ENCODE measurements at regions not wholly inside any gene's neighbourhood (a gene's known extent, or its start where the extent isn't known, plus 50 kb on each side); places are given as distances from the start of the nearest gene placed in this dataset.

DNA sequence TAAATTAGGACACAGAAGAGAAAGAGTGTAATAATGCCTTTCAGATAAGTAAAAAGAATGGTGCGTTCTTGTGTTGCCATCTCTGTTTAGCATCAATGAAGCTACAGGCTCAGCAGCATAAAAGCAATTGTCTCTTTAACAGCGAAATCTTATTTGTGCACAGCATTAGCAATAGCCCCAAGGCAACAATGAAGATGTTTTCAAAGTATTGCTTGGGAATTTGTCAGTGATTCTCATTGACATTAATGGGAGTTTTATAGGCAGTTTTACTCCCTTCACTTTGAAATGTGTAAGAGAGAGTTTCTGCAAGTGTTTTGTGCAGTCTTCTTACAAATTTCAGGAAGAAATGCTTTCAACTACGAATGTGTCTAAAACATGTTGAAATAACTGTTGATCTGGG is 633.0 kb downstream of the TLL1 start:
- Histone ChIP-seq H3K27me3 (ENCODE audit: control insufficient read depth, low read length) (no peaks in the 10 kb centered on the region), H3K4me2 (ENCODE audit: low read length) (no peak overlapping the region), H3K79me2 (ENCODE audit: control insufficient read depth, low read length) (no peaks in the 10 kb centered on the region), H3K4me3 (ENCODE audit: low read length) (no peak overlapping the region), H3F3A (ENCODE audit: control insufficient read depth, insufficient read depth) (no peaks in the 10 kb centered on the region), H3K4me1 (ENCODE audit: control insufficient read depth, low read length) (no peaks in the 10 kb centered on the region), H3K9me3 (ENCODE audit: control insufficient read depth, insufficient read depth, low read length) (no peaks in the 10 kb centered on the region), H4K20me1 (ENCODE audit: control insufficient read depth, insufficient read depth, low read depth, low read length) (no peaks in the 10 kb centered on the region), H3K9me2 (replicated peaks; ENCODE audit: control insufficient read depth, low read length) (no peaks in the 10 kb centered on the region), H3K36me3 (ENCODE audit: control insufficient read depth, low read length) (no peaks in the 10 kb centered on the region), H3K27ac (ENCODE audit: low read depth, low read length) (no peak overlapping the region)
- TF ChIP-seq EZH2phosphoT487 (IDR thresholded peaks at IDR 0.05; ENCODE audit: borderline replicate concordance, low read length) = no peak
- no peak for TF ChIP-seq CTCF (IDR thresholded peaks at IDR 0.05; ENCODE audit: low read depth, low read length, poor library complexity, severe bottlenecking)

- Histone ChIP-seq H3K27me3 (ENCODE audit: control insufficient read depth, low read length) (no peaks in the 10 kb centered on the region), H3K9me3 (ENCODE audit: control insufficient read depth, insufficient read depth, low read length) (no peaks in the 10 kb centered on the region), H3K9me2 (replicated peaks; ENCODE audit: control insufficient read depth, low read length) (no peaks in the 10 kb centered on the region; the same call in 1 of the 2 replicates), H3F3A (ENCODE audit: control insufficient read depth, insufficient read depth) (no peaks in the 10 kb centered on the region), H3K4me1 (ENCODE audit: control insufficient read depth, low read length) (no peaks in the 10 kb centered on the region), H4K20me1 (ENCODE audit: control insufficient read depth, insufficient read depth, low read depth, low read length) (no peaks in the 10 kb centered on the region), H3K79me2 (ENCODE audit: control insufficient read depth, low read length) (no peaks in the 10 kb centered on the region), H3K27ac (ENCODE audit: low read depth, low read length) (no peak overlapping the region), H3K36me3 (ENCODE audit: control insufficient read depth, low read length) (no peaks in the 10 kb centered on the region), H3K4me2 (ENCODE audit: low read length) (no peak overlapping the region), H3K4me3 (ENCODE audit: low read length) (no peak overlapping the region)
- no peak for TF ChIP-seq CTCF (IDR thresholded peaks at IDR 0.05; ENCODE audit: low read depth, low read length, poor library complexity, severe bottlenecking)
- no peak for TF ChIP-seq EZH2phosphoT487 (IDR thresholded peaks at IDR 0.05; ENCODE audit: borderline replicate concordance, low read length)
Observed at GRCh38 chr4:166512267-166512666, 639.2 kb downstream of the TLL1 start.

DNA sequence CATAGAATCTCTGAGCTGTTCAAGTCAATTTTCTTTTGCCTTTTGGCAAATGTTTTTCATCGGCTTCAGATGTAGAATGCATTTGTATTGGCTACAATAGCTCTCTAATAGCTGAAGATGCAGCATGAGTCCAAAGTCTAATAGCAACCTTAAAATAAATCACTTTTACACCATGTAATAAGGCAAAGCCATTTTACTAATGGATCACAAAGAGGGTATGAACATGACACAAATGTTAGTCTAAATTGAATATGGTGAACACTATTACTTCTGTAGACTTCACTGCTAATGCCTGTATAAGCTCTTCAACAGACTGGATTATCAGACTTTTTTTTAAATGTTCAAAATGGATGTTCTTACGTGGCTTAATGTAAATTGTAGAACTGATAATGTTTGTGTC is 645.3 kb downstream of the TLL1 start:
- Histone ChIP-seq H3K9me2 (replicated peaks; ENCODE audit: control insufficient read depth, low read length) (no peaks in the 10 kb centered on the region; the same call in 1 of the 2 replicates), H3K79me2 (ENCODE audit: control insufficient read depth, low read length) (no peaks in the 10 kb centered on the region), H3F3A (ENCODE audit: control insufficient read depth, insufficient read depth) (no peaks in the 10 kb centered on the region), H3K4me3 (ENCODE audit: low read length) (no peak overlapping the region), H4K20me1 (ENCODE audit: control insufficient read depth, insufficient read depth, low read depth, low read length) (no peaks in the 10 kb centered on the region), H3K9me3 (ENCODE audit: control insufficient read depth, insufficient read depth, low read length) (no peaks in the 10 kb centered on the region), H3K27ac (ENCODE audit: low read depth, low read length) (no peak overlapping the region), H3K4me1 (ENCODE audit: control insufficient read depth, low read length) (no peaks in the 10 kb centered on the region), H3K4me2 (ENCODE audit: low read length) (no peak overlapping the region), H3K36me3 (ENCODE audit: control insufficient read depth, low read length) (no peaks in the 10 kb centered on the region), H3K27me3 (ENCODE audit: control insufficient read depth, low read length) (no peaks in the 10 kb centered on the region)
- no peak for TF ChIP-seq EZH2phosphoT487 (IDR thresholded peaks at IDR 0.05; ENCODE audit: borderline replicate concordance, low read length)
- no peak for TF ChIP-seq CTCF (IDR thresholded peaks at IDR 0.05; ENCODE audit: low read depth, low read length, poor library complexity, severe bottlenecking)

- Histone ChIP-seq H3K79me2 (ENCODE audit: control insufficient read depth, low read length) (no peaks in the 10 kb centered on the region), H3K4me2 (ENCODE audit: low read length) (no peak overlapping the region), H3K4me1 (ENCODE audit: control insufficient read depth, low read length) (no peaks in the 10 kb centered on the region), H3K4me3 (ENCODE audit: low read length) (no peak overlapping the region), H3K36me3 (ENCODE audit: control insufficient read depth, low read length) (no peaks in the 10 kb centered on the region), H3K9me3 (ENCODE audit: control insufficient read depth, insufficient read depth, low read length) (no peaks in the 10 kb centered on the region), H3K27me3 (ENCODE audit: control insufficient read depth, low read length) (no peaks in the 10 kb centered on the region), H4K20me1 (ENCODE audit: control insufficient read depth, insufficient read depth, low read depth, low read length) (no peaks in the 10 kb centered on the region), H3K9me2 (replicated peaks; ENCODE audit: control insufficient read depth, low read length) (no peaks in the 10 kb centered on the region; the same call in 1 of the 2 replicates), H3K27ac (ENCODE audit: low read depth, low read length) (no peak overlapping the region), H3F3A (ENCODE audit: control insufficient read depth, insufficient read depth) (no peaks in the 10 kb centered on the region)
- no peak for TF ChIP-seq EZH2phosphoT487 (IDR thresholded peaks at IDR 0.05; ENCODE audit: borderline replicate concordance, low read length)
- TF ChIP-seq CTCF (IDR thresholded peaks at IDR 0.05; ENCODE audit: low read depth, low read length, poor library complexity, severe bottlenecking) = no peak
Observed at GRCh38 chr4:166518776-166519175, 645.7 kb downstream of the TLL1 start.
